ENCODE measurements at regions not wholly inside any gene's neighbourhood (a gene's known extent, or its start where the extent isn't known, plus 50 kb on each side); places are given as distances from the start of the nearest gene placed in this dataset.

DNA sequence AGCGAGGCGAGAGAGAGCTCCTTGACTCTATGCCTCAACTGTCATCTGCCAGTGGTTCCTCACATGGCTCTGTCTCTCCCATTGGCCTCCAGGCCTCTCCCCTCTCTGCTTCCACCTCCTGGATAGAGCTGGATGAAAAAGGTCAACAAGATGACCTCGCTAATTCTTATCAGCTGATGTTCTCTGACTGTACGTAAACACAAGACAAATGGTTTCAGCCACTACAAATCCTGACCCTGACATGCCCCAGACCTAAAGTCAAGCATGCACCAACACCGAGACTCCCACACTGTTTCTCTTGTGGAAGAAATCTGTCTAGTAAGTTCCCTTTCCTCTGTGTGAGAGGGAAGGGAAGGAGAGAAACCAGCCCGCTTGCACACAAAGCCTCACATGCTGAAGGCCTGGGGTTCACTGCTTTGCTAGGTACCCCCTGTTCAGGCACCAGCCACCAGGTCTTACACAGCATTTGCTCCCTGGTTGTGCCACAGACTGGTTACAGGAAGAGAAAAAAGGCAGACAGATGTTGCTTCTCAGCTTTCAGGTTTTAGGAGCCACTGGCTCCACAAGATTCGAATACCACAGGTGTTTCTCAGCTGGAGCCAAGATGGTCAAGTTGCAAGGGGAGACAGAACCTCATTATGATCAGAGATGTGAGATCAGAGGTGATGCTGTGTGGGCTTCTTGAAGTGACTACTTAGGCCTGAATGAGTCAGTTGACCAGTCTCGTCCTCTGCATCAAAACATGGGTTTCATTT, 592.5 kb downstream of the CCDC171 start:
- Histone ChIP-seq H3K4me1 (no peaks in the 10 kb centered on the region), H3K4me3 (no peak overlapping the region), H3K27me3 (no peaks in the 10 kb centered on the region), H3K9me3 (no peaks in the 10 kb centered on the region), H3K27ac (no peak overlapping the region), H3K36me3 (no peaks in the 10 kb centered on the region)
- TF ChIP-seq POLR2A (IDR thresholded peaks at IDR 0.05), result no peak
- TF ChIP-seq, protein P1, sequence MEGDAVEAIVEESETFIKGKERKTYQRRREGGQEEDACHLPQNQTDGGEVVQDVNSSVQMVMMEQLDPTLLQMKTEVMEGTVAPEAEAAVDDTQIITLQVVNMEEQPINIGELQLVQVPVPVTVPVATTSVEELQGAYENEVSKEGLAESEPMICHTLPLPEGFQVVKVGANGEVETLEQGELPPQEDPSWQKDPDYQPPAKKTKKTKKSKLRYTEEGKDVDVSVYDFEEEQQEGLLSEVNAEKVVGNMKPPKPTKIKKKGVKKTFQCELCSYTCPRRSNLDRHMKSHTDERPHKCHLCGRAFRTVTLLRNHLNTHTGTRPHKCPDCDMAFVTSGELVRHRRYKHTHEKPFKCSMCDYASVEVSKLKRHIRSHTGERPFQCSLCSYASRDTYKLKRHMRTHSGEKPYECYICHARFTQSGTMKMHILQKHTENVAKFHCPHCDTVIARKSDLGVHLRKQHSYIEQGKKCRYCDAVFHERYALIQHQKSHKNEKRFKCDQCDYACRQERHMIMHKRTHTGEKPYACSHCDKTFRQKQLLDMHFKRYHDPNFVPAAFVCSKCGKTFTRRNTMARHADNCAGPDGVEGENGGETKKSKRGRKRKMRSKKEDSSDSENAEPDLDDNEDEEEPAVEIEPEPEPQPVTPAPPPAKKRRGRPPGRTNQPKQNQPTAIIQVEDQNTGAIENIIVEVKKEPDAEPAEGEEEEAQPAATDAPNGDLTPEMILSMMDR (IDR thresholded peaks at IDR 0.05), result no peak
- WGBS (ENCODE audit: insufficient coverage, low coverage, low lambda C conversion rate, missing lambda C conversion rate), result 63% methylated on average over 8 of the region's 8 CpGs
- ATAC-seq (no peak), DNase-seq (no peak)
- intact Hi-C loops (cut with DNase I), result no loop called here

GRCh38 chr9:16147726-16148125, 594.9 kb downstream of the CCDC171 start:
- Histone ChIP-seq H3K27ac (no peak overlapping the region), H3K36me3 (no peaks in the 10 kb centered on the region), H3K4me1 (no peaks in the 10 kb centered on the region), H3K4me3 (no peak overlapping the region), H3K27me3 (no peaks in the 10 kb centered on the region), H3K9me3 (no peaks in the 10 kb centered on the region)
- no peak for TF ChIP-seq POLR2A (IDR thresholded peaks at IDR 0.05)
- TF ChIP-seq, protein P1 (IDR thresholded peaks at IDR 0.05), result no peak
- no peak for DNase-seq
- intact Hi-C loops (cut with DNase I), result no loop called here
- peak in 2 of 4 donors; percentile 11 to 13 for ATAC-seq
- no CpG with 5 or more reads among the region's 7 CpGs for WGBS (ENCODE audit: insufficient coverage, low coverage, low lambda C conversion rate, missing lambda C conversion rate)

DNA sequence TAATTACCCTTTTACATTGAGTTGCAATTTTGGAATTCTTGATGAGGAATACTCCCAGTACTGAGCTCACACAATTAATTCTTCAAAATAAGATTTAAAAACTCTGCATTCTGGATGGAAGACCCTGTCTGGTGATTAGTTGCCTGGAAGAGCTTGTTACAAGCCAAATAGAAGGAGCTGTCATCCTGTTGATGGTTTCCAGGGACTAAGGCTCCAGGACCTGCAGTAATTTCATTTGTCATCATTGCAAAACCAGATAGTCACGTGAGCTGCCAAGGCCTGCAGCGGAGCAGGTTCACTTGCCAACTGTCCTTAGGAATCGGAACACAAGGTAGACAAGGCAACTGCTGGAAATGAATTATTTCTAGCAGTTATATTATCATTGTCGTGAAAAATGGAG, 597.7 kb downstream of the CCDC171 start:
- H3K4me1 ChIP-seq, result peaks cover 0 to 4% (median 0%) of the 10 kb centered on the region in 4 donors
- no peaks in the 10 kb centered on the region for H3K9me3 ChIP-seq
- no peak overlapping the region for H3K4me3 ChIP-seq
- DNase-seq, result no peak
- H3K27ac ChIP-seq, result no peak overlapping the region
- H3K36me3 ChIP-seq, result no peaks in the 10 kb centered on the region
- TF ChIP-seq POLR2A (IDR thresholded peaks at IDR 0.05), result no peak
- TF ChIP-seq, protein P1 (IDR thresholded peaks at IDR 0.05), result no peak
- H3K27me3 ChIP-seq, result no peaks in the 10 kb centered on the region
- peak in 3 of 4 donors; percentile 36 to 85 (median 65) for ATAC-seq
- 21% methylated on average over 4 of the region's 4 CpGs for WGBS (ENCODE audit: insufficient coverage, low coverage, low lambda C conversion rate, missing lambda C conversion rate)
- intact Hi-C loops (cut with DNase I), result no loop called here

DNA sequence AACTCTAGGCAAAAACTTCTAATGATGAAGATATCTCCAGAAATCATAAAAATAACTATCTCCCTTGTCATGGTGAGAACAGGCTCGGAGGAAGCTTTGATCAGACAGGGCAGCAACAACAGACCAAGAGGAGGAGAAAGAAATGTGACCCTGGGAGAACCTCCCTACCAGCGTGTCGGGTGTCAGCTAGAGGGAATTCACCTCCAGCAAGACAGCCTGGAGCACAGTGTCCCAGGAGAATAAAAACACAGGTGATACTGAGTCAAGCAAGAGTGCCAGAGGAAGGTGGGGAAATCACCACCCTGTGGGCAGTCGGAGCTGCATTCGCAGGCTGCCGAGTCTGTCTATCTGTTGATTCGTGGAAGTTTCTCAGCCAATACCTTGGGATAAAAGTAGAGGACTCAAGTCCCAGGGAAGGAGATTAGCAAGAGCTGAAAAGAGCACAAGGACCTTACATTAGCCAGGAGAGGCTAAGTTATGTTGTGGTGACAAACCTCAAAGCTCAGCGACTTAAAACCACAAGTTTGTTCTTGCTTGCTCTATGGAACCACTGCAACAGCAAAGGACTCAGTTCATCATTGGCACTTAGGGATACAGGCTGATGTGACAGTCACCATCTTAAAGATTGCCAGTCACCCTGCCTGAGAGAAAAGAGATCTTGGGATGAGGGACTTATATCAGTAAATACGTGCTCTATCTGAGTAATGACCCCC, 598.3 kb downstream of the CCDC171 start:
- Histone ChIP-seq H3K27me3 (no peaks in the 10 kb centered on the region), H3K4me3 (no peak overlapping the region), H3K4me1 (peaks cover 0 to 4% (median 0%) of the 10 kb centered on the region in 4 donors), H3K36me3 (no peaks in the 10 kb centered on the region), H3K9me3 (no peaks in the 10 kb centered on the region), H3K27ac (no peak overlapping the region)
- WGBS (ENCODE audit: insufficient coverage, low coverage, low lambda C conversion rate, missing lambda C conversion rate), result 53% methylated on average over 7 of the region's 9 CpGs
- ATAC-seq, result no peak
- TF ChIP-seq, protein P1 (IDR thresholded peaks at IDR 0.05), result no peak
- DNase-seq, result no peak
- intact Hi-C loops (cut with DNase I), result no loop called here

Measured in right lobe of liver (tissue), 6 donors.